Panc1 (cell line): ENCODE measurements at regions not wholly inside any gene's neighbourhood (a gene's known extent, or its start where the extent isn't known, plus 50 kb on each side); places are given as distances from the start of the nearest gene placed in this dataset.

Experiments used
- ATAC-seq: fragments of 200-7000 bp; cut with Tn5 transposase; 2 replicates; pipeline ENCODE4 v1.9.1; 2020; ENCODE audit warnings: mild to moderate bottlenecking, moderate library complexity
- BruUV-seq: library from RNA; stranded (reverse); fragments of 400-500 nt; replicated peaks from 2 replicates; lab custom pipeline; 2021; lab: Mats Ljungman, UMichigan
- CTCF ChIA-PET: fragments of 300-600 bp; sonication (Branson Sonifier 250); formaldehyde crosslinking; loops from one replicate; lab custom pipeline; 2022; ENCODE audit warnings: antibody characterized with exemption; lab: Charles Lee
- POLR2A ChIA-PET: fragments of 300-600 bp; sonication (Branson Sonifier 250); formaldehyde crosslinking; loops from one replicate; lab custom pipeline; 2022; ENCODE audit warnings: antibody characterized with exemption; lab: Charles Lee
- DNase-seq: peaks from one replicate; pipeline ENCODE4 v3.0.0-alpha.2; 2010; ENCODE audit warnings: low read depth, low spot score
- H3K27ac ChIP-seq: 2 replicates; pipeline ENCODE4 v1.5.1; 2011; ENCODE audit warnings: mild to moderate bottlenecking, low read length, inconsistent platforms
- H3K27me3 ChIP-seq: fragments of 200-500 bp; sonication (Bioruptor generic); 2 replicates; pipeline ENCODE4 v1.6.0; 2014; ENCODE audit warnings: low read length, inconsistent platforms; ENCODE audit not compliant: control insufficient read depth, insufficient read depth
- H3K36me3 ChIP-seq: fragments of 200-500 bp; sonication (Bioruptor generic); 2 replicates; pipeline ENCODE4 v1.5.1; 2014; ENCODE audit warnings: inconsistent platforms, mild to moderate bottlenecking, low read length, moderate library complexity; ENCODE audit not compliant: control insufficient read depth, insufficient read depth
- H3K4me1 ChIP-seq: 2 replicates; pipeline ENCODE4 v1.5.1; 2011; ENCODE audit warnings: inconsistent platforms, mild to moderate bottlenecking, low read length, moderate library complexity; ENCODE audit not compliant: control insufficient read depth, insufficient read depth
- H3K4me3 ChIP-seq, 2 experiments: 2 replicates each; pipeline ENCODE4 v1.5.1; 2011 to 2012; ENCODE audit warnings: low read depth in 2 of 2, low read length in 2 of 2, mild to moderate bottlenecking in 2 of 2, inconsistent platforms in 1 of 2, moderate library complexity in 1 of 2
- H3K9me3 ChIP-seq: fragments of 200-500 bp; sonication (Bioruptor generic); 2 replicates; pipeline ENCODE4 v1.5.1; 2014; ENCODE audit warnings: low read depth, mild to moderate bottlenecking, inconsistent platforms, low read length, moderate library complexity; ENCODE audit not compliant: control insufficient read depth, insufficient read depth
- CTCF ChIP-seq: fragments of 450-650 bp; IDR thresholded peaks from 2 replicates; pipeline ENCODE4 v1.5.1; 2017; ENCODE audit warnings: mild to moderate bottlenecking
- POLR2AphosphoS5 ChIP-seq: IDR thresholded peaks from 2 replicates; pipeline ENCODE4 v1.6.1; 2012; ENCODE audit warnings: mild to moderate bottlenecking, low read depth, low read length, moderate library complexity
- REST ChIP-seq, 2 experiments: IDR thresholded peaks; 2 replicates each; pipeline ENCODE4 v1.6.1; 2011 to 2012; ENCODE audit warnings: low read depth in 2 of 2, control low read depth in 1 of 2, low read length in 1 of 2, mild to moderate bottlenecking in 1 of 2, moderate library complexity in 1 of 2; ENCODE audit not compliant: insufficient read depth in 1 of 2
- SIN3A ChIP-seq: IDR thresholded peaks from 2 replicates; pipeline ENCODE4 v1.6.1; 2012; ENCODE audit warnings: low read depth, mild to moderate bottlenecking, low read length, moderate library complexity, borderline replicate concordance; ENCODE audit not compliant: insufficient read depth
- TCF7L2 ChIP-seq: IDR thresholded peaks from 2 replicates; pipeline ENCODE4 v1.6.1; 2011; ENCODE audit warnings: mild to moderate bottlenecking, low read depth, low read length, inconsistent platforms
- in situ Hi-C: cut with HindIII; loops from 2 replicates; pipeline ENCODE4 v1.10.0; 2016; ENCODE audit warnings: low sequenced_read_pairs, low pct_unique_long_range_greater_than_20kb
- intact Hi-C: fragments of 100-400 bp; cut with micrococcal nuclease; formaldehyde crosslinking; loops from one replicate; pipeline ENCODE4 v1.10.0; 2022; ENCODE audit not compliant: unreplicated experiment

GRCh38 chr10:17506390-17506789, 52.0 kb upstream of the ST8SIA6 start:
- no peak for TF ChIP-seq REST (IDR thresholded peaks at IDR 0.05; ENCODE audit: insufficient read depth in 1 of 2, low read depth in 2 of 2, low read length in 1 of 2)
- TF ChIP-seq POLR2AphosphoS5 = no peak
- TF ChIP-seq CTCF = no peak
- no peak for TF ChIP-seq SIN3A
- TF ChIP-seq TCF7L2 = no peak
- ChIA-PET CTCF (no interaction called here), POLR2A (no interaction called here)
- peaks cover 12% of the 10 kb centered on the region for H3K4me1 ChIP-seq
- in situ Hi-C loops (no loop called here), intact Hi-C loops (no loop called here)
- H3K36me3 ChIP-seq = no peaks in the 10 kb centered on the region
- no peak overlapping the region; the same call in 1 of the 2 replicates for H3K27ac ChIP-seq
- ATAC-seq (no peak), DNase-seq (no peak)
- H3K4me3 ChIP-seq = no peak overlapping the region
- no peaks in the 10 kb centered on the region for H3K27me3 ChIP-seq
- H3K9me3 ChIP-seq = no peaks in the 10 kb centered on the region
- no TSS peak for BruUV-seq

GRCh38 chr10:17504547-17505245, 50.3 kb upstream of the ST8SIA6 start:
- Histone ChIP-seq H3K4me1 (peaks cover 4% of the 10 kb centered on the region; the same call in 1 of the 2 replicates), H3K36me3 (no peaks in the 10 kb centered on the region), H3K9me3 (no peaks in the 10 kb centered on the region), H3K4me3 (no peak overlapping the region), H3K27ac (no peak overlapping the region; the same call in 1 of the 2 replicates), H3K27me3 (no peaks in the 10 kb centered on the region)
- in situ Hi-C loops = no loop called here
- POLR2A ChIA-PET = interaction anchor here (0.7 kb wide), 1 partner anchor 115 kb away, joined by 5 read pairs; no protein-coding TSS in a partner anchor
- ATAC-seq (0 out of 2 replicates have a peak, but pooled peaks have one; percentile 53), DNase-seq (no peak)
- CTCF ChIA-PET = no interaction called here
- no peak for TF ChIP-seq CTCF
- no peak for TF ChIP-seq SIN3A
- no peak for TF ChIP-seq REST (IDR thresholded peaks at IDR 0.05; ENCODE audit: insufficient read depth in 1 of 2, low read depth in 2 of 2, low read length in 1 of 2)
- TF ChIP-seq POLR2AphosphoS5 = no peak
- intact Hi-C loops = no loop called here
- no TSS peak for BruUV-seq
